Astrocyte (in vitro differentiated cells and primary cell): ENCODE measurements at regions not wholly inside any gene's neighbourhood (a gene's known extent, or its start where the extent isn't known, plus 50 kb on each side); places are given as distances from the start of the nearest gene placed in this dataset.

Experiments
- EZH2 ChIP-seq: IDR thresholded peaks from 2 replicates; pipeline ENCODE4 v1.6.1; 2012; ENCODE audit warnings: mild to moderate bottlenecking, low read length, inconsistent platforms; ENCODE audit not compliant: insufficient read depth
- TF ChIP-seq, protein P1 (sequence below): IDR thresholded peaks from 2 replicates; pipeline ENCODE4 v1.5.1; 2011; ENCODE audit warnings: low read depth, mild to moderate bottlenecking, inconsistent platforms, low read length, moderate library complexity; ENCODE audit not compliant: insufficient read depth

DNA sequence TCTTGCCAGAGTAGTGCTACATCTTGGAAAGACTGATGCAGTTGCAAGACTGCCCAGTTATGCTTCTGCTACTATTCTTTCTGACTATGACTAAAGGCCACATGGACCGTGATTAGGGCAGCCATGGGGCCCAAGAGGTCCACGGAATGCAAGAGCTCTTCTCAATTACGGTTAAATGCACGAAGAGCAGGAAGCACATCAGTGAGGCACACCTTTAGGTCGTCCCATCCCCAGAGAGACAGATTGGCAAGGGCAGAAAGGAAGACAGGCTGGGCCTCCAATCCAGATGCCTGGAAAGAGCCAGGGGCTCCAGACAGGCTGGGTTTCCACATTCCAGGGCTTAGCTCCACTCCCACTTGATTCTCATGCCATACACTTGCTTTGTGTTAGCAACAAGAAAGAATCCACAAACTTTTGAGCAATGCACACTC is 132.3 kb upstream of the SLIT3 start:
- TF ChIP-seq, protein P1, sequence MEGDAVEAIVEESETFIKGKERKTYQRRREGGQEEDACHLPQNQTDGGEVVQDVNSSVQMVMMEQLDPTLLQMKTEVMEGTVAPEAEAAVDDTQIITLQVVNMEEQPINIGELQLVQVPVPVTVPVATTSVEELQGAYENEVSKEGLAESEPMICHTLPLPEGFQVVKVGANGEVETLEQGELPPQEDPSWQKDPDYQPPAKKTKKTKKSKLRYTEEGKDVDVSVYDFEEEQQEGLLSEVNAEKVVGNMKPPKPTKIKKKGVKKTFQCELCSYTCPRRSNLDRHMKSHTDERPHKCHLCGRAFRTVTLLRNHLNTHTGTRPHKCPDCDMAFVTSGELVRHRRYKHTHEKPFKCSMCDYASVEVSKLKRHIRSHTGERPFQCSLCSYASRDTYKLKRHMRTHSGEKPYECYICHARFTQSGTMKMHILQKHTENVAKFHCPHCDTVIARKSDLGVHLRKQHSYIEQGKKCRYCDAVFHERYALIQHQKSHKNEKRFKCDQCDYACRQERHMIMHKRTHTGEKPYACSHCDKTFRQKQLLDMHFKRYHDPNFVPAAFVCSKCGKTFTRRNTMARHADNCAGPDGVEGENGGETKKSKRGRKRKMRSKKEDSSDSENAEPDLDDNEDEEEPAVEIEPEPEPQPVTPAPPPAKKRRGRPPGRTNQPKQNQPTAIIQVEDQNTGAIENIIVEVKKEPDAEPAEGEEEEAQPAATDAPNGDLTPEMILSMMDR: no peak
- TF ChIP-seq EZH2: no peak
